Hepatocyte (in vitro differentiated cells): ENCODE measurements at regions not wholly inside any gene's neighbourhood (a gene's known extent, or its start where the extent isn't known, plus 50 kb on each side); places are given as distances from the start of the nearest gene placed in this dataset.
A peak's percentile ranks its signal among the peaks of the same experiment; 100 is the strongest.

Experiments used
- DNase-seq: peaks from one replicate; pipeline ENCODE4 v3.0.0-alpha.2; 2016; ENCODE audit warnings: low spot score
- H2AFZ ChIP-seq: fragments of 200-600 bp; sonication (generic); 2 replicates; pipeline ENCODE4 v1.6.0; 2016; ENCODE audit warnings: antibody characterized with exemption, mild to moderate bottlenecking
- H3K27ac ChIP-seq: fragments of 200-600 bp; sonication (generic); 2 replicates; pipeline ENCODE4 v1.5.1; 2016; ENCODE audit warnings: mild to moderate bottlenecking
- H3K27me3 ChIP-seq: fragments of 200-600 bp; sonication (generic); 2 replicates; pipeline ENCODE4 v1.6.1; 2016
- H3K36me3 ChIP-seq: fragments of 200-600 bp; sonication (generic); replicated peaks from 2 replicates; pipeline ENCODE4 v1.5.1; 2016; ENCODE audit warnings: low read depth; ENCODE audit not compliant: insufficient read depth
- H3K4me1 ChIP-seq: fragments of 200-600 bp; sonication (generic); 2 replicates; pipeline ENCODE4 v1.5.1; 2016; ENCODE audit warnings: mild to moderate bottlenecking, moderate library complexity; ENCODE audit not compliant: insufficient read depth
- H3K4me2 ChIP-seq: fragments of 200-600 bp; sonication (generic); 2 replicates; pipeline ENCODE4 v1.6.0; 2016
- H3K4me3 ChIP-seq: fragments of 200-600 bp; sonication (generic); 2 replicates; pipeline ENCODE4 v1.5.1; 2016; ENCODE audit warnings: mild to moderate bottlenecking
- H3K79me2 ChIP-seq: fragments of 200-600 bp; sonication (generic); 2 replicates; pipeline ENCODE4 v1.6.0; 2017; ENCODE audit warnings: mild to moderate bottlenecking
- H3K9me2 ChIP-seq: fragments of 200-600 bp; sonication (generic); replicated peaks from 2 replicates; pipeline ENCODE4 v1.6.0; 2017; ENCODE audit warnings: mild to moderate bottlenecking; ENCODE audit not compliant: insufficient read depth
- H3K9me3 ChIP-seq: fragments of 200-600 bp; sonication (generic); 2 replicates; pipeline ENCODE4 v1.5.1; 2016; ENCODE audit warnings: low read depth, mild to moderate bottlenecking
- H4K20me1 ChIP-seq: fragments of 200-600 bp; sonication (generic); 2 replicates; pipeline ENCODE4 v1.6.0; 2016; ENCODE audit warnings: mild to moderate bottlenecking; ENCODE audit not compliant: insufficient read depth, poor library complexity, severe bottlenecking
- CTCF ChIP-seq: fragments of 200-600 bp; sonication (generic); IDR thresholded peaks from 2 replicates; pipeline ENCODE4 v1.5.1; 2016; ENCODE audit warnings: antibody characterized with exemption, mild to moderate bottlenecking; ENCODE audit not compliant: poor library complexity
- EZH2 ChIP-seq: fragments of 200-600 bp; sonication (generic); IDR thresholded peaks from 2 replicates; pipeline ENCODE4 v1.6.1; 2016; ENCODE audit warnings: antibody characterized with exemption, mild to moderate bottlenecking, borderline replicate concordance
- EZH2phosphoT487 ChIP-seq: fragments of 200-600 bp; sonication (generic); IDR thresholded peaks from one replicate; pipeline ENCODE4 v1.6.1; 2018; ENCODE audit warnings: antibody characterized with exemption, mild to moderate bottlenecking, low read depth, moderate library complexity; ENCODE audit not compliant: unreplicated experiment, severe bottlenecking
- WGBS: methylation state at CpG from one replicate; pipeline ENCODE4 v1.1.6; 2016; ENCODE audit warnings: low lambda C conversion rate; ENCODE audit errors: missing lambda C conversion rate; 5-methylcytosine and 5-hydroxymethylcytosine counted together

GRCh38 chr9:14438232-14439021 is 124.5 kb upstream of the NFIB start:
- H3K27me3 ChIP-seq, result no peaks in the 10 kb centered on the region
- H3K36me3 ChIP-seq, result no peaks in the 10 kb centered on the region
- H3K9me3 ChIP-seq, result no peaks in the 10 kb centered on the region
- peak; percentile 25 for DNase-seq
- TF ChIP-seq EZH2, result no peak
- TF ChIP-seq EZH2phosphoT487, result no peak
- TF ChIP-seq CTCF, result no peak
- H2AFZ ChIP-seq, result no peak overlapping the region
- no peaks in the 10 kb centered on the region for H3K9me2 ChIP-seq
- H4K20me1 ChIP-seq, result no peaks in the 10 kb centered on the region
- peak overlapping the region; percentile 11 for H3K4me2 ChIP-seq
- no peaks in the 10 kb centered on the region for H3K4me1 ChIP-seq
- WGBS, result 65% methylated on average over 17 of the region's 17 CpGs
- no peaks in the 10 kb centered on the region for H3K79me2 ChIP-seq
- peak overlapping the region; percentile 84 for H3K27ac ChIP-seq
- no peak overlapping the region for H3K4me3 ChIP-seq

GRCh38 chr9:14437354-14438231 is 123.7 kb upstream of the NFIB start:
- no peaks in the 10 kb centered on the region for H3K27me3 ChIP-seq
- no peaks in the 10 kb centered on the region for H3K4me1 ChIP-seq
- H3K27ac ChIP-seq, result peak overlapping the region; percentile 84
- H4K20me1 ChIP-seq, result no peaks in the 10 kb centered on the region
- no peak for TF ChIP-seq CTCF
- TF ChIP-seq EZH2, result no peak
- TF ChIP-seq EZH2phosphoT487, result no peak
- H3K36me3 ChIP-seq, result no peaks in the 10 kb centered on the region
- no peaks in the 10 kb centered on the region for H3K9me3 ChIP-seq
- H2AFZ ChIP-seq, result no peak overlapping the region
- H3K9me2 ChIP-seq, result no peaks in the 10 kb centered on the region
- peak overlapping the region; percentile 32 for H3K4me2 ChIP-seq
- no peak overlapping the region for H3K4me3 ChIP-seq
- H3K79me2 ChIP-seq, result no peaks in the 10 kb centered on the region
- DNase-seq, result peak; percentile 38
- WGBS, result 53% methylated on average over 15 of the region's 15 CpGs

- Histone ChIP-seq H3K79me2 (no peaks in the 10 kb centered on the region), H3K27ac (no peak overlapping the region), H3K36me3 (no peaks in the 10 kb centered on the region), H4K20me1 (no peaks in the 10 kb centered on the region), H3K4me2 (no peak overlapping the region), H3K9me3 (no peaks in the 10 kb centered on the region), H3K4me1 (no peaks in the 10 kb centered on the region), H3K4me3 (no peak overlapping the region), H3K9me2 (no peaks in the 10 kb centered on the region), H3K27me3 (no peaks in the 10 kb centered on the region), H2AFZ (no peak overlapping the region)
- 84% methylated on average over 2 of the region's 2 CpGs for WGBS
- no peak for TF ChIP-seq EZH2phosphoT487
- TF ChIP-seq CTCF, result no peak
- TF ChIP-seq EZH2, result no peak
- DNase-seq, result no peak
Measured at GRCh38 chr9:14435871-14436270, 121.9 kb upstream of the NFIB start.
